Activated T-cell treated with anti-CD3 and anti-CD28 coated beads for 24 hours (primary cell): ENCODE measurements at regions not wholly inside any gene's neighbourhood (a gene's known extent, or its start where the extent isn't known, plus 50 kb on each side); places are given as distances from the start of the nearest gene placed in this dataset.
"Not testable (repeated sequence)": the region's sequence is repeated elsewhere in the genome, so short reads cannot be mapped to it uniquely, and the experiment has no call there.

Experiments used
- DNase-seq: peaks from one replicate; pipeline ENCODE4 v3.0.0-alpha.2; 2020; ENCODE audit warnings: low read depth

- DNase-seq = not testable (repeated sequence)
These were observed 824.7 kb downstream of the LRRTM4 start for GRCh38 chr2:76697439-76697838.

DNA sequence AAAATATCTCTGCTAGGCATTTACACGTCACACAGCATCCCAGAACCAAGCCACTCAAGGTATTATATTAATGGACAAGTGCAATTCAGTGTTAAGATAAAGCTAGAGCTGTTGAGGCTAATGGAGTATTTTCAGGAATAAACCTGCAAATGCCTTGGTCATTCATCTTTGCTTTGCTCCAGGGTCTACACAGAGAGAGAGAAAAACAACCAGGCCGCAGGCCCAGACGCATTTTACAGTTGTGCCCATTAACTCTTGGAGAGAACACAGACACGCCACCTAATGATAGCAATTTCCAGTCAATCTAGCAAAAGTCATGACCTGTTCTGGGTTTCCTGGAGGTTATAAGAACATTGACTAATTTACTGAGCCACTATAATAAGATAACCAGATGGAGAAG, 829.3 kb downstream of the LRRTM4 start:
- DNase-seq = no peak

DNA sequence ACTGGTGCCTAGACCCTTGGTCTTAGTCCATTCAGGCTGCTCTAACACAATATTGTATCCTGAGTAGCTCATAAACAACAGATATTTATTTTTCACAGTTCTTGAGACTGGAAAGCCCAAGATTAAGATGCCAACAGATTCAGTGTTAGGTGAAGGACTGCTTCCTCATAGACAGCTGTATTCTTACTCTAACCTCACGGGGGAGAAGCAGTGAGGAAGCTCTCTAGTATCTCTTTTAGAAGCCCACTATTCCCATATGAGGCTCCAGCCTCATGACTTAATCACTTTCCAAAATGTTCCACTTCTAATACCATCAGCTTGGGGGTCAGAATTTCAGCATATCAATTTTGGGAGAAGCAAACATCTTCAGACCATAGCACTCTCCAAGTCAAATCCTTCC, 833.4 kb downstream of the LRRTM4 start:
- DNase-seq = no peak

- DNase-seq = no peak
These were observed 834.3 kb downstream of the LRRTM4 start for GRCh38 chr2:76687923-76688322.

DNA sequence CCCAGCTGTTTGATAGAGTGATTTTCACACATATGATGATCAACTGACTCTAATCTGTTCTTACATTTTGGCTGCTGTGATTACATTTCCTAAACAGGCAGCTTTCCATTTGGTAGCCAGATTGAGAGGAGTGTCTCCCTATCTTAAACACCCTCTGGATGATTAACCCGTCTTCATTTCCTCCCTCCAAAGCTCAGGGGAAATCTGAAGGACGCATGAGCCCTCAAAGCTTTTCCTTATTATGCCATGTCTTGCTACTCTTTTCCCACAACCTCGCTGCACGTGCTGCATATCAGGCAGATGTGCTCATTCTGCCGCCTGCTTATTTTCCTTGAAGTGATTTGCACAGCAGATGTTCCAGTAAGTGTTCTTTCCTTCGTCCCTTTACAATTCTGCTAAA, 837.4 kb downstream of the LRRTM4 start:
- no peak for DNase-seq

DNA sequence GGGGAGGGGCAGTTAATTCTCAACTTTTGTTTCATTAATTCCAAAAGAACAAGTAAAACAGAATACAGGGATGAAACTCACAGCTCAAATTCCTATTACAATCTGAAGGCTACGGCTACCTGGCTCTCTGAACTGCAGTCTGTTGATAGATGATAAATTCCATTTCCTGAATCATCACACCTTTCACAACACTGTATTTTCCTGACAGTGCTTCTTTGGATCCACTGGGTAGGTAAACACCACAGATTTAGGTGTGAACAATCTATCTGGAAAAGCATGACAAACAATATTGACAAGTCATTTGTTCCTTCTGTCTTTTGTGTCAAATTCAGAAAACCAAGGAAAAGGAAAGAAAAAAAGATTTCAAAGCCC, 843.2 kb downstream of the LRRTM4 start:
- DNase-seq = no peak

GRCh38 chr2:76678383-76679024, 843.7 kb downstream of the LRRTM4 start:
- no peak for DNase-seq

DNA sequence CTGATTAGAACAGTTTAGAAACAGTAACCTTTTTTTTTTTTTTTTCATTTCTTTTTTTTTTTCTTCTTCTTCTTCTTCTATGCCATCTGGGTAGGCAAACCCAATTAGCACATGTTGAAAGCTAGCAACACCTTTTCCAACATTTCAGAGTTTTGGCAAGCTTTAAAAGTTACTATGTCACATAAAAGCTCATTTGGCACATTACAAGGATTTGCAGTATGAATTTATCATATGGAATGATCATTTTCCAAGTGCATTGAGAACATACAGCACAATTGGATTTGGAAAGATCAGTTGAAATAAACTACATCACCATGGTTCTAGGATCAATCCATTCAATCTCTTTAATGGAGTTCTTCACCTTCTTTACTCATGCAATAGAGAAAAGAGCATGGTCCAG, 847.0 kb downstream of the LRRTM4 start:
- no peak for DNase-seq

- DNase-seq = no peak
These were observed 849.4 kb downstream of the LRRTM4 start for GRCh38 chr2:76672798-76673197.

DNA sequence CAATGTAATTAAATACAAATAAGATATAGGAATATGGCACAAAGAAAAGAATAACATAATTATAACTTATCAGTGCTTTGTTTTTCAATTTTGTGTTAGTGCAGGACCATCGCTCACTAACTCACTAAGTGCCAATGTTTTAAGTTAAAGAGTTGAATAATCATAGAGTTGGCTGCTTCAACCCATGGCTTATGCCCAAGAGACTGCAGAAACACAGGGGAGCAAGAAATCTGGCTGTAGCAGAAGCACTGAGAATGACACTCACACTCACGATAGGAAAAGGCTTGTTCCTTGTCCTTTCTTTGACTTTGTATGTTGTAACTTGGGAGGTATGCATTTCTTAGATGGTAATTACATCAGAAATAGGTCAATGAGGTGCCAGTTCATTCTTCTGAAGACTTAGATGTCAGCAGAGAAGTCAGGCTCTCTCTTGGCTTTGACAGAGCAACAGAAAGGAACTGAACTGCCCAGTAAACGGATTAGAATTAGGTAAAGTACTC, 852.2 kb downstream of the LRRTM4 start:
- DNase-seq = no peak

DNA sequence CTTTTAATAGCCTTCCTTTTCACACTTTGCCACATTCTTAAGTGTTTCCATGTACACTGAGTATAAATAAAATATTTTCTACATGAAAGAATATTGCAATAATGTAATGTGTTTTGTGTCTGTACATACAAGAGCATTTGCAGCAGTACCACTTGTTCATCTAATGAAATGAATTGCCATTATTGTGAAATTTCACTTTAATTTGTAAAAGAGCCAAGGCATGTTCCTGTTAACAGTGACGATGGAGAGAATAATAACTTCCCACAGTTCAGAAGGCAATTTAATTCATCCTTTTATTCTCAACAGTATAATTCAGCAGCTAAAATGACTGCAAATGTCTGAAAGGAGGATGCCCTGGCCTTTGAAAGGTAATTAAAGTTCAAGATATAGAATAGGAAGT, 853.9 kb downstream of the LRRTM4 start:
- no peak for DNase-seq

GRCh38 chr2:76667821-76668271, 854.3 kb downstream of the LRRTM4 start:
- DNase-seq = no peak

GRCh38 chr2:76642129-76642528, 880.0 kb downstream of the LRRTM4 start:
- DNase-seq = no peak

GRCh38 chr2:76641506-76641905, 880.7 kb downstream of the LRRTM4 start:
- DNase-seq = no peak

- no peak for DNase-seq
These were observed 881.3 kb downstream of the LRRTM4 start for GRCh38 chr2:76640905-76641304.

GRCh38 chr2:76639171-76639680, 883.0 kb downstream of the LRRTM4 start:
- DNase-seq = no peak

DNA sequence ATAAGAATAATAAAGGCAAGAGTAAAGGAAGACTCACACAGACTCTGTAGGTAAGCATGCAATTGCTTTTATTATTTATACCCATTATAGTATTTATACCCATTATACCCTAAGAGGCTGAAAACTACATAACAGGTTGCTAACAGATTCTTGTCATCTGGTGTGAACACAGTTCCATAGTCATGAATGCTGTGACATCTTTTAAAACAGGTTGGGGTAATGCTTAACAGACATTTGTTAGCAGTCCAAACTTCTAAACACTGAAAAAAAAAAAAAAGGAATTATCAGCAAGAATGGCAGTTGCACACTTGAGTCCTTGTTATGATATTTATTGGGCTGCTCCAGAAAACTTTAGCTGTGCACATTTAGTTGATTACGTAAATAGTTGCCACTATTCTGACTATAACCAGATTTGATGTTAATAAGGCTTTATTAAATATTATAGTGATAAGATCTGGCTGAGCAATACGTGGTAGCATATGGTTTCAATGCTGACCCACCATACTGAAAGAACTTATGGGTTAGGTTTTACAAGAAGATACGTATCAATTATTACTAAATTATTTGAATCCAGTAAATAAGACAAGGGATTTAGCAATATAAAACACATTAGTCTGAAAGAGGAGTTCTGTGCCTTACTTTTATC, 888.8 kb downstream of the LRRTM4 start:
- no peak for DNase-seq

- no peak for DNase-seq
These were observed 897.1 kb downstream of the LRRTM4 start for GRCh38 chr2:76625101-76625500.

- no peak for DNase-seq
These were observed 902.6 kb upstream of the GCFC2 start for GRCh38 chr2:76613330-76613729.

- DNase-seq = no peak
These were observed 902.0 kb upstream of the GCFC2 start for GRCh38 chr2:76612764-76613163.

GRCh38 chr2:76610451-76610850, 899.7 kb upstream of the GCFC2 start:
- no peak for DNase-seq

DNA sequence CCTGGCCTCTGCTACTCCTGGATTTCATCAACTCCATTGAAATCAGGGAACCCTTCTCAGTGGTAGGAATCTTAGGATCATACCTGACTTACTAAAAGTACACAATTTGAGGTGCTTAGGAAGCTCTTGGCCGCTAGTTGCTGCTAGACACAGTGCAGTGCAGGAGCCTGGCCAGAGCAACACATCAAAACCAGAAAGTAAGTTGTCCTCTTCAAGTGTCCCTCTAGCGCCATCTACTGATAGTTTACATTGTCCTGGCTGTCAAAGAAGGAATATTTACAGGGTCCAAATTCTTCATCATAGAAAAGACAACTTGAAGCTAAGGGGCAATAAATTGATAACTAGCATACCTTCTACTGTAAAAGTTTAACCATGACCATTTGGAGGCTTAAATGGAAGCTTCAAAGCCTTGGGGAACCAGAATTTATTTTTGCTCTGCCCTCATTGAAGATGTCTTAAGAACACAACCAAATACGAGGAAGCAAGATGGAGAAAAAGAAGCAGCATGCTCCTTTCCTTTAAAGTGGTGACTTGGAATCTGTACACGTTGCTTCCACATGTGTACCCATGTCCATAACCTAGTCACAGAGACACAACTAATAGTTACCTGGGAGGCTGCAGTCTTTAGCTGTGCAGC, 889.1 kb upstream of the GCFC2 start:
- no peak for DNase-seq

GRCh38 chr2:76584474-76584873, 873.8 kb upstream of the GCFC2 start:
- DNase-seq = no peak
